Neural crest cell (in vitro differentiated cells): ENCODE measurements at regions not wholly inside any gene's neighbourhood (a gene's known extent, or its start where the extent isn't known, plus 50 kb on each side); places are given as distances from the start of the nearest gene placed in this dataset.

Source experiments
- DNase-seq: peaks from one replicate; pipeline ENCODE4 v3.0.0; 2021; ENCODE audit warnings: low read depth, mixed read lengths, low spot score
- H3K27ac Mint-ChIP-seq: one replicate; pipeline ENCODE4 v1.8.0; 2021; ENCODE audit warnings: mild to moderate bottlenecking, mixed read lengths; ENCODE audit not compliant: unreplicated experiment
- H3K27me3 Mint-ChIP-seq: 2 replicates; pipeline ENCODE4 v1.8.0; 2021; ENCODE audit warnings: low read depth, mild to moderate bottlenecking, mixed read lengths
- H3K36me3 Mint-ChIP-seq: 2 replicates; pipeline ENCODE4 v1.8.0; 2021; ENCODE audit warnings: low read depth, mild to moderate bottlenecking, mixed read lengths
- H3K4me1 Mint-ChIP-seq: 2 replicates; pipeline ENCODE4 v1.8.0; 2021; ENCODE audit warnings: mixed read lengths
- H3K4me3 Mint-ChIP-seq: one replicate; pipeline ENCODE4 v1.8.0; 2021; ENCODE audit warnings: mild to moderate bottlenecking, mixed read lengths
- H3K9me3 Mint-ChIP-seq: 2 replicates; pipeline ENCODE4 v1.8.0; 2021; ENCODE audit warnings: mixed read lengths
- TF ChIP-seq, protein P1 (sequence below): fragments of 200-600 bp; sonication (generic); conservative IDR thresholded peaks from 2 replicates; pipeline ENCODE4 v1.5.0; 2021; ENCODE audit warnings: antibody characterized with exemption, mild to moderate bottlenecking

GRCh38 chrX:137354851-137355250 lies 211.1 kb upstream of the ZIC3 start:
- no peak for DNase-seq
- TF ChIP-seq, protein P1, sequence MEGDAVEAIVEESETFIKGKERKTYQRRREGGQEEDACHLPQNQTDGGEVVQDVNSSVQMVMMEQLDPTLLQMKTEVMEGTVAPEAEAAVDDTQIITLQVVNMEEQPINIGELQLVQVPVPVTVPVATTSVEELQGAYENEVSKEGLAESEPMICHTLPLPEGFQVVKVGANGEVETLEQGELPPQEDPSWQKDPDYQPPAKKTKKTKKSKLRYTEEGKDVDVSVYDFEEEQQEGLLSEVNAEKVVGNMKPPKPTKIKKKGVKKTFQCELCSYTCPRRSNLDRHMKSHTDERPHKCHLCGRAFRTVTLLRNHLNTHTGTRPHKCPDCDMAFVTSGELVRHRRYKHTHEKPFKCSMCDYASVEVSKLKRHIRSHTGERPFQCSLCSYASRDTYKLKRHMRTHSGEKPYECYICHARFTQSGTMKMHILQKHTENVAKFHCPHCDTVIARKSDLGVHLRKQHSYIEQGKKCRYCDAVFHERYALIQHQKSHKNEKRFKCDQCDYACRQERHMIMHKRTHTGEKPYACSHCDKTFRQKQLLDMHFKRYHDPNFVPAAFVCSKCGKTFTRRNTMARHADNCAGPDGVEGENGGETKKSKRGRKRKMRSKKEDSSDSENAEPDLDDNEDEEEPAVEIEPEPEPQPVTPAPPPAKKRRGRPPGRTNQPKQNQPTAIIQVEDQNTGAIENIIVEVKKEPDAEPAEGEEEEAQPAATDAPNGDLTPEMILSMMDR: no peak
- Mint-ChIP-seq H3K4me3 (no peak overlapping the region), H3K4me1 (no peaks in the 10 kb centered on the region), H3K9me3 (peaks cover 7% of the 10 kb centered on the region), H3K36me3 (peaks cover 3% of the 10 kb centered on the region), H3K27ac (no peak overlapping the region), H3K27me3 (peaks cover 2% of the 10 kb centered on the region)

DNA sequence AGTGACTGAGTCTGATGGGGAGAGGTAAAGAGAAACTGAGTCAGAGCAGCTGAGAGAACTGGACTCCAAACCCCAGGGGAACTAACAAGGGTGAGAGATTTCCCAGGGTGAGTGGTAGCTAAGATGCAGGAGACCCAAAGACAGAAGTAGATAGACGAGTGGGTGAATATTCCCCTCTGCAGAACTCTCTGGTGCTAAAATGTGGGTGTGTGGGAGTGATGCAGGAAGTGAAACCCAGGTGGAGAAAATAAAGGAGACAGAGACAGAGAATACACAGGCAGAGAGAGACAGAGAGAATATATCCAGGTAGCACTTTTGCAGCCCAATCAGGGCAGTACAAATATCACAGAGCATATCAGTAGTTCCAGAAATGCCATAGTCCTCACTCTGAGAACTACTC lies 212.5 kb upstream of the ZIC3 start:
- TF ChIP-seq, protein P1: no peak
- H3K9me3 Mint-ChIP-seq: peaks cover 8% of the 10 kb centered on the region
- no peak overlapping the region for H3K4me3 Mint-ChIP-seq

GRCh38 chrX:137352101-137352660 lies 213.7 kb upstream of the ZIC3 start:
- no peaks in the 10 kb centered on the region for H3K4me1 Mint-ChIP-seq
- no peak for DNase-seq
- H3K36me3 Mint-ChIP-seq: no peaks in the 10 kb centered on the region
- H3K9me3 Mint-ChIP-seq: peaks cover 12% of the 10 kb centered on the region
- no peak overlapping the region for H3K27ac Mint-ChIP-seq
- H3K27me3 Mint-ChIP-seq: peaks cover 2% of the 10 kb centered on the region
- TF ChIP-seq, protein P1: no peak
- no peak overlapping the region for H3K4me3 Mint-ChIP-seq

More for the DNA sequence above, 212.5 kb upstream of the ZIC3 start:
- Mint-ChIP-seq H3K27ac (no peak overlapping the region), H3K36me3 (no peaks in the 10 kb centered on the region), H3K4me1 (no peaks in the 10 kb centered on the region), H3K27me3 (peaks cover 2% of the 10 kb centered on the region)
- DNase-seq: no peak

DNA sequence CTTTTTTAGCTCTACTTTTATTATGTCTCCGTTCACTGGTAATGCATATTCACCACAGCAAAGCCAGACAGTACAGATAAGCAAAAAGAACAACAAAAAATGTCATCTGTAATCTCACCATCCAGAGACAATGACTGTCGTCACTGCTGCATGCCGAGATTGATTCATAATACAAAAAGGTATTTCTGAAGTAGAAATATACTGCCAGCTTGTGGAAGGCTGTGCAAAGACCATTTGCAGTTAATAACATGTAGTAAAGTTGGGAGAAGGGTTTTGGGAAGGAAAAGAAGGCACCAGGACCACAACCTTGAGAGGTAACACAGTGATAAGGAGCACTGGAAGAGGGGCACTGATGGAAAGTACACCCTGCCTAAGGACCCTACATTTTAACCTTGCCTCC lies 223.0 kb upstream of the ZIC3 start:
- Mint-ChIP-seq H3K27me3 (no peaks in the 10 kb centered on the region), H3K4me3 (no peak overlapping the region), H3K36me3 (no peaks in the 10 kb centered on the region), H3K9me3 (peaks cover 7% of the 10 kb centered on the region), H3K27ac (no peak overlapping the region), H3K4me1 (no peaks in the 10 kb centered on the region)
- TF ChIP-seq, protein P1: no peak
- no peak for DNase-seq

- H3K9me3 Mint-ChIP-seq: peaks cover 11% of the 10 kb centered on the region
- peaks cover 3% of the 10 kb centered on the region for H3K36me3 Mint-ChIP-seq
- TF ChIP-seq, protein P1: no peak
- no peak for DNase-seq
- H3K27me3 Mint-ChIP-seq: no peaks in the 10 kb centered on the region
- no peaks in the 10 kb centered on the region for H3K4me1 Mint-ChIP-seq
- no peak overlapping the region for H3K27ac Mint-ChIP-seq
- H3K4me3 Mint-ChIP-seq: no peak overlapping the region
These were observed 252.3 kb upstream of the ZIC3 start for GRCh38 chrX:137313627-137314026.

DNA sequence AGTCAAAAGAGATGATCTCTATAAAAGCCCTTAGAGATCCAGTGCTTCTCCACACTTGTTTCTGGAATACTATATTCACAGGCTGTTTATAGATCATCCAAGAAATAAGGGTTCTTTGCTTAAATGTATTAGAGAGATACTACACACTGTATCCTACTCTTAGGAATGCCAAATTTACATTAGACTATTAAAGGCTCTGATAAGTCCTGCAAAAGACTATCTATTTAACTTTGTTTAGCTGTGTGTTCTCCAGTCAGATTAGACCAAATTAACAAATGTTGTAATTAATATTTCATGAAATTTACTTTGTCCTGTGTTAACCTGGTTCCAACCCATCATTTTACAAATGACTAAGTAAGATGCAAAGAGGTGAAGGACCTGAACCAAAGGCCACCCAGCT lies 260.5 kb upstream of the ZIC3 start:
- Mint-ChIP-seq H3K9me3 (peaks cover 15% of the 10 kb centered on the region), H3K27me3 (no peaks in the 10 kb centered on the region), H3K4me1 (peaks cover 6% of the 10 kb centered on the region), H3K36me3 (no peaks in the 10 kb centered on the region), H3K27ac (no peak overlapping the region), H3K4me3 (no peak overlapping the region)
- TF ChIP-seq, protein P1: no peak
- DNase-seq: no peak
